DOHH2 (cell line): ENCODE measurements at regions not wholly inside any gene's neighbourhood (a gene's known extent, or its start where the extent isn't known, plus 50 kb on each side); places are given as distances from the start of the nearest gene placed in this dataset.

Experiments used
- EZH2phosphoT487 ChIP-seq: fragments of 200-600 bp; sonication (generic); IDR thresholded peaks from 2 replicates; pipeline ENCODE4 v1.6.1; 2017; ENCODE audit warnings: borderline replicate concordance, mild to moderate bottlenecking, antibody characterized with exemption, low read length, moderate library complexity, mixed read lengths
- TF ChIP-seq, protein P1 (sequence below): fragments of 200-600 bp; sonication (generic); IDR thresholded peaks from one replicate; pipeline ENCODE4 v1.5.1; 2014; ENCODE audit warnings: antibody characterized with exemption, mild to moderate bottlenecking, low read depth, low read length; ENCODE audit not compliant: poor library complexity, severe bottlenecking

DNA sequence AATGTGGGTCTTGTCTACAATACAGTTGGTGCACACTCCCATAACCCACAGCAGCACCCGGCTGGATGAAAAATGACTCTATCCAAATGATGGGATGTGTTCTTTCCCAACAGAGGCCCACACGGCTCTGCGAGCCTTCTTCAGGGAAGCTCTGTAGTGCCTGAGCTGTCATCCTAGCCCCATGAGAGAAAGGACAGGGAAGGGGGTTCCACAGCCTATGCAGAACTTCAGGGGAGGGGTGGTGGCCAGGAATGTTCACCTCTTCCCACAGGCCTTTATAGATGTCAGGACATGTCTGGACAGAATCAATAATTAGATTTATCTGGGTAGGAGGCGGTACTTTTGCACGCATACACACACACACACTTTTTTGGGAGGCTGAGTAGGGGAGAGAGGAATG, 109.0 kb downstream of the JCAD start:
- TF ChIP-seq, protein P1, sequence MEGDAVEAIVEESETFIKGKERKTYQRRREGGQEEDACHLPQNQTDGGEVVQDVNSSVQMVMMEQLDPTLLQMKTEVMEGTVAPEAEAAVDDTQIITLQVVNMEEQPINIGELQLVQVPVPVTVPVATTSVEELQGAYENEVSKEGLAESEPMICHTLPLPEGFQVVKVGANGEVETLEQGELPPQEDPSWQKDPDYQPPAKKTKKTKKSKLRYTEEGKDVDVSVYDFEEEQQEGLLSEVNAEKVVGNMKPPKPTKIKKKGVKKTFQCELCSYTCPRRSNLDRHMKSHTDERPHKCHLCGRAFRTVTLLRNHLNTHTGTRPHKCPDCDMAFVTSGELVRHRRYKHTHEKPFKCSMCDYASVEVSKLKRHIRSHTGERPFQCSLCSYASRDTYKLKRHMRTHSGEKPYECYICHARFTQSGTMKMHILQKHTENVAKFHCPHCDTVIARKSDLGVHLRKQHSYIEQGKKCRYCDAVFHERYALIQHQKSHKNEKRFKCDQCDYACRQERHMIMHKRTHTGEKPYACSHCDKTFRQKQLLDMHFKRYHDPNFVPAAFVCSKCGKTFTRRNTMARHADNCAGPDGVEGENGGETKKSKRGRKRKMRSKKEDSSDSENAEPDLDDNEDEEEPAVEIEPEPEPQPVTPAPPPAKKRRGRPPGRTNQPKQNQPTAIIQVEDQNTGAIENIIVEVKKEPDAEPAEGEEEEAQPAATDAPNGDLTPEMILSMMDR = no peak
- TF ChIP-seq EZH2phosphoT487 = no peak
